Smooth muscle cell (in vitro differentiated cells): ENCODE measurements at regions not wholly inside any gene's neighbourhood (a gene's known extent, or its start where the extent isn't known, plus 50 kb on each side); places are given as distances from the start of the nearest gene placed in this dataset.

Experiments used
- DNase-seq: peaks from one replicate; lab custom pipeline; 2025; ENCODE audit not compliant: unreplicated experiment; lab: John Stamatoyannopoulos, UW
- H2AFZ ChIP-seq: fragments of 200-600 bp; sonication (generic); 2 replicates; pipeline ENCODE4 v1.6.0; 2016; ENCODE audit warnings: antibody characterized with exemption, low read depth, mild to moderate bottlenecking
- H3F3A ChIP-seq: fragments of 200-600 bp; sonication (generic); 2 replicates; pipeline ENCODE4 v1.6.0; 2017; ENCODE audit warnings: antibody characterized with exemption, low read depth
- H3K27ac ChIP-seq: fragments of 200-600 bp; sonication (generic); 2 replicates; pipeline ENCODE4 v1.5.1; 2016; ENCODE audit warnings: low read depth, mild to moderate bottlenecking
- H3K27me3 ChIP-seq: fragments of 200-600 bp; sonication (generic); 2 replicates; pipeline ENCODE4 v1.6.1; 2016; ENCODE audit warnings: low read depth, mild to moderate bottlenecking
- H3K36me3 ChIP-seq: fragments of 200-600 bp; sonication (generic); 2 replicates; pipeline ENCODE4 v1.5.1; 2016; ENCODE audit warnings: low read depth
- H3K4me1 ChIP-seq: fragments of 200-600 bp; sonication (generic); 2 replicates; pipeline ENCODE4 v1.5.1; 2016; ENCODE audit warnings: low read depth
- H3K4me2 ChIP-seq: fragments of 200-600 bp; sonication (generic); 2 replicates; pipeline ENCODE4 v1.6.0; 2016; ENCODE audit warnings: mild to moderate bottlenecking
- H3K4me3 ChIP-seq: fragments of 200-600 bp; sonication (generic); 2 replicates; pipeline ENCODE4 v1.5.1; 2016; ENCODE audit warnings: mild to moderate bottlenecking
- H3K79me2 ChIP-seq: fragments of 200-600 bp; sonication (generic); 2 replicates; pipeline ENCODE4 v1.6.0; 2016; ENCODE audit warnings: low read depth, mild to moderate bottlenecking
- H3K9ac ChIP-seq: fragments of 200-600 bp; sonication (generic); 2 replicates; pipeline ENCODE4 v1.6.0; 2016; ENCODE audit warnings: low read depth
- H3K9me3 ChIP-seq: fragments of 200-600 bp; sonication (generic); replicated peaks from 2 replicates; pipeline ENCODE4 v1.5.1; 2016; ENCODE audit warnings: low read depth
- H4K20me1 ChIP-seq: fragments of 200-600 bp; sonication (generic); 2 replicates; pipeline ENCODE4 v1.6.0; 2016; ENCODE audit warnings: low read depth
- CTCF ChIP-seq: fragments of 200-600 bp; sonication (generic); IDR thresholded peaks from 2 replicates; pipeline ENCODE4 v1.5.1; 2017; ENCODE audit warnings: borderline replicate concordance, mild to moderate bottlenecking, antibody characterized with exemption; ENCODE audit not compliant: insufficient read depth, poor library complexity, severe bottlenecking
- WGBS: methylation state at CpG from one replicate; pipeline ENCODE4 v1.1.7; 2016; ENCODE audit warnings: low lambda C conversion rate; 5-methylcytosine and 5-hydroxymethylcytosine counted together

GRCh38 chr18:55920063-55920462 lies 332.1 kb upstream of the TCF4 start:
- no peak for DNase-seq
- H3K9me3 ChIP-seq: no peaks in the 10 kb centered on the region
- no peak overlapping the region for H3K4me3 ChIP-seq
- H3K79me2 ChIP-seq: no peaks in the 10 kb centered on the region
- 74% methylated on average over 2 of the region's 2 CpGs for WGBS
- H3K36me3 ChIP-seq: no peaks in the 10 kb centered on the region
- TF ChIP-seq CTCF: no peak
- no peak overlapping the region for H3K9ac ChIP-seq
- H3F3A ChIP-seq: no peaks in the 10 kb centered on the region
- H2AFZ ChIP-seq: no peak overlapping the region
- H4K20me1 ChIP-seq: no peaks in the 10 kb centered on the region
- H3K27me3 ChIP-seq: no peaks in the 10 kb centered on the region
- H3K4me1 ChIP-seq: no peaks in the 10 kb centered on the region
- H3K27ac ChIP-seq: no peak overlapping the region
- H3K4me2 ChIP-seq: no peak overlapping the region

GRCh38 chr18:55918444-55918843 lies 330.5 kb upstream of the TCF4 start:
- no peaks in the 10 kb centered on the region for H3K9me3 ChIP-seq
- DNase-seq: no peak
- H3K4me2 ChIP-seq: peak overlapping the region; percentile 59
- no peaks in the 10 kb centered on the region for H3F3A ChIP-seq
- WGBS: 28% methylated on average over 6 of the region's 6 CpGs
- H3K4me1 ChIP-seq: no peaks in the 10 kb centered on the region
- no peak overlapping the region for H3K27ac ChIP-seq
- H3K27me3 ChIP-seq: no peaks in the 10 kb centered on the region
- no peak overlapping the region for H3K9ac ChIP-seq
- no peaks in the 10 kb centered on the region for H4K20me1 ChIP-seq
- no peaks in the 10 kb centered on the region for H3K79me2 ChIP-seq
- no peak for TF ChIP-seq CTCF
- H3K36me3 ChIP-seq: no peaks in the 10 kb centered on the region
- H2AFZ ChIP-seq: no peak overlapping the region
- no peak overlapping the region for H3K4me3 ChIP-seq

GRCh38 chr18:55912919-55913318 lies 324.9 kb upstream of the TCF4 start:
- H3K27me3 ChIP-seq: no peaks in the 10 kb centered on the region
- no peaks in the 10 kb centered on the region for H3K36me3 ChIP-seq
- no peaks in the 10 kb centered on the region for H3K9me3 ChIP-seq
- H4K20me1 ChIP-seq: no peaks in the 10 kb centered on the region
- no peak overlapping the region for H3K9ac ChIP-seq
- no peak overlapping the region for H3K4me2 ChIP-seq
- DNase-seq: no peak
- TF ChIP-seq CTCF: no peak
- H3K79me2 ChIP-seq: no peaks in the 10 kb centered on the region
- 94% methylated on average over 5 of the region's 5 CpGs for WGBS
- H2AFZ ChIP-seq: no peak overlapping the region
- no peaks in the 10 kb centered on the region for H3F3A ChIP-seq
- no peak overlapping the region for H3K27ac ChIP-seq
- H3K4me1 ChIP-seq: peaks cover 10% of the 10 kb centered on the region
- no peak overlapping the region for H3K4me3 ChIP-seq

GRCh38 chr18:55912071-55912470 lies 324.1 kb upstream of the TCF4 start:
- no peak overlapping the region for H3K9ac ChIP-seq
- no peak overlapping the region for H2AFZ ChIP-seq
- DNase-seq: no peak
- H3K36me3 ChIP-seq: no peaks in the 10 kb centered on the region
- H3F3A ChIP-seq: no peaks in the 10 kb centered on the region
- no peaks in the 10 kb centered on the region for H3K79me2 ChIP-seq
- WGBS: 51% methylated on average over 2 of the region's 2 CpGs
- peaks cover 17% of the 10 kb centered on the region for H3K4me1 ChIP-seq
- H3K4me3 ChIP-seq: no peak overlapping the region
- no peaks in the 10 kb centered on the region for H4K20me1 ChIP-seq
- H3K4me2 ChIP-seq: peak overlapping the region; percentile 22
- TF ChIP-seq CTCF: no peak
- no peaks in the 10 kb centered on the region for H3K9me3 ChIP-seq
- no peak overlapping the region for H3K27ac ChIP-seq
- H3K27me3 ChIP-seq: no peaks in the 10 kb centered on the region
